IMR-90 (cell line): ENCODE measurements at regions not wholly inside any gene's neighbourhood (a gene's known extent, or its start where the extent isn't known, plus 50 kb on each side); places are given as distances from the start of the nearest gene placed in this dataset.

Source experiments
- BHLHE40 ChIP-seq: fragments of 150-350 bp; IDR thresholded peaks from 2 replicates; pipeline ENCODE4 v1.6.1; 2016; ENCODE audit warnings: mild to moderate bottlenecking, low read depth, low read length
- CEBPB ChIP-seq: IDR thresholded peaks from 2 replicates; pipeline ENCODE4 v1.6.1; 2012; ENCODE audit warnings: low read depth, low read length, improper control_type of control experiment
- MAFK ChIP-seq: IDR thresholded peaks from 2 replicates; pipeline ENCODE4 v1.6.1; 2012; ENCODE audit warnings: low read depth, low read length, improper control_type of control experiment
- MAZ ChIP-seq: IDR thresholded peaks from 2 replicates; pipeline ENCODE4 v1.6.1; 2012; ENCODE audit warnings: low read depth, mild to moderate bottlenecking, low read length, improper control_type of control experiment, moderate library complexity, borderline replicate concordance
- MXI1 ChIP-seq: IDR thresholded peaks from 2 replicates; pipeline ENCODE4 v1.6.1; 2012; ENCODE audit warnings: low read depth, mild to moderate bottlenecking, low read length, moderate library complexity, borderline replicate concordance
- POLR2A ChIP-seq: IDR thresholded peaks from 2 replicates; pipeline ENCODE4 v1.6.1; 2012; ENCODE audit warnings: mild to moderate bottlenecking, low read depth, low read length
- RAD21 ChIP-seq: IDR thresholded peaks from 2 replicates; pipeline ENCODE4 v1.6.1; 2012; ENCODE audit warnings: low read length, improper control_type of control experiment
- SMC3 ChIP-seq: fragments of 150-350 bp; IDR thresholded peaks from 2 replicates; pipeline ENCODE4 v1.6.1; 2016; ENCODE audit warnings: low read depth, mild to moderate bottlenecking, antibody characterized with exemption, low read length, moderate library complexity
- TF ChIP-seq, protein P1 (sequence below): fragments of 150-350 bp; IDR thresholded peaks from 2 replicates; pipeline ENCODE4 v1.6.1; 2017; ENCODE audit warnings: mild to moderate bottlenecking, antibody characterized with exemption, low read length, low read depth
- TF ChIP-seq, protein P2 (sequence below): conservative IDR thresholded peaks from 2 replicates; pipeline ENCODE4 v1.5.1; 2012; ENCODE audit warnings: mild to moderate bottlenecking, low read depth, low read length, improper control_type of control experiment

DNA sequence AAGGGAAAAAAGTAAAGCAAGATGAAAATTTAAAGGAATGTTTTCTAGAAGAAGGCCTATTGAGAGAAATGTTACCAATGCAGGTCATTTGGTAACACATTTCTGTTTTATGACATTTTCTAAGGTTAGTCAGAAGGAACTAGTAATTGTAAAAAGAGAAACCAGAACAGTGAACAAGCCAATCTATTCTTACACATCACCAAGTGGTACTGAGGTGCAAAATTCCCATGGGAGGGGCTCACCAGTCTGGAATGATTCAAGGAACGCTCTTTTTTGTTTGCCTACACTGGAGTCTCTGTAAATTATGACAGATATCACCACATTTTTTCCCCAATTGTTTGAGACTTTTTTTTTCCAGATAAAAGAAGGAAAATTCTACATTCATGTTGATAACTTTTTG is 404.7 kb upstream of the CNKSR2 start:
- TF ChIP-seq, protein P1, sequence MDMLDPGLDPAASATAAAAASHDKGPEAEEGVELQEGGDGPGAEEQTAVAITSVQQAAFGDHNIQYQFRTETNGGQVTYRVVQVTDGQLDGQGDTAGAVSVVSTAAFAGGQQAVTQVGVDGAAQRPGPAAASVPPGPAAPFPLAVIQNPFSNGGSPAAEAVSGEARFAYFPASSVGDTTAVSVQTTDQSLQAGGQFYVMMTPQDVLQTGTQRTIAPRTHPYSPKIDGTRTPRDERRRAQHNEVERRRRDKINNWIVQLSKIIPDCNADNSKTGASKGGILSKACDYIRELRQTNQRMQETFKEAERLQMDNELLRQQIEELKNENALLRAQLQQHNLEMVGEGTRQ, result no peak
- TF ChIP-seq MXI1 (no peak), POLR2A (no peak), MAFK (no peak), RAD21 (no peak), BHLHE40 (no peak), SMC3 (no peak), MAZ (no peak), CEBPB (no peak)
- TF ChIP-seq, protein P2, sequence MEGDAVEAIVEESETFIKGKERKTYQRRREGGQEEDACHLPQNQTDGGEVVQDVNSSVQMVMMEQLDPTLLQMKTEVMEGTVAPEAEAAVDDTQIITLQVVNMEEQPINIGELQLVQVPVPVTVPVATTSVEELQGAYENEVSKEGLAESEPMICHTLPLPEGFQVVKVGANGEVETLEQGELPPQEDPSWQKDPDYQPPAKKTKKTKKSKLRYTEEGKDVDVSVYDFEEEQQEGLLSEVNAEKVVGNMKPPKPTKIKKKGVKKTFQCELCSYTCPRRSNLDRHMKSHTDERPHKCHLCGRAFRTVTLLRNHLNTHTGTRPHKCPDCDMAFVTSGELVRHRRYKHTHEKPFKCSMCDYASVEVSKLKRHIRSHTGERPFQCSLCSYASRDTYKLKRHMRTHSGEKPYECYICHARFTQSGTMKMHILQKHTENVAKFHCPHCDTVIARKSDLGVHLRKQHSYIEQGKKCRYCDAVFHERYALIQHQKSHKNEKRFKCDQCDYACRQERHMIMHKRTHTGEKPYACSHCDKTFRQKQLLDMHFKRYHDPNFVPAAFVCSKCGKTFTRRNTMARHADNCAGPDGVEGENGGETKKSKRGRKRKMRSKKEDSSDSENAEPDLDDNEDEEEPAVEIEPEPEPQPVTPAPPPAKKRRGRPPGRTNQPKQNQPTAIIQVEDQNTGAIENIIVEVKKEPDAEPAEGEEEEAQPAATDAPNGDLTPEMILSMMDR, result no peak
